HG03565 (cell line): ENCODE measurements at regions not wholly inside any gene's neighbourhood (a gene's known extent, or its start where the extent isn't known, plus 50 kb on each side); places are given as distances from the start of the nearest gene placed in this dataset.

ENCODE experiments used
- ATAC-seq: cut with Tn5 transposase; IDR thresholded peaks from one replicate; pipeline ENCODE4 v1.9.1; 2021; ENCODE audit warnings: mild to moderate bottlenecking, moderate library complexity; ENCODE audit not compliant: unreplicated experiment

- no peak for ATAC-seq
Observed at GRCh38 chr11:90822996-90823395, 600.1 kb upstream of the CHORDC1 start.

GRCh38 chr11:90818196-90818745, 595.4 kb upstream of the CHORDC1 start:
- no peak for ATAC-seq

DNA sequence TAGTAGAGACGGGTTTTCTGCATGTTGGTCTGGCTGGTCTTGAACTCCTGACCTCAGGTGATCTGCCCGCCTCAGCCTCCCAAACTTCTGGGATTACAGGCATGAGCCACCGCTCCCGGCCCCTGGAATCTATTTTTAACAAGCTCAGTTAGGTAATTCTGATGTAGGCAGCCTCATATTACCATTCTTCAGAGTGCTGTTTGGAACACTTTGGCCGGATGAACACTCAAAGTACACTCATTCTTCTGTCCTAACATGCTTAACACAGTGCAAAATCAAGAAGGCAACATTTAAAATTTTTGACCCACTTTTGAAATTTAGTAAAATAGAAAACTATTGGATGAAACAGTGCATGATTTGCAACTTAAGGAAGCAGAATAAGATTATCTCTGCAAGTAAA, 586.7 kb upstream of the CHORDC1 start:
- ATAC-seq = no peak

- ATAC-seq = no peak
Observed at GRCh38 chr11:90805172-90805571, 582.3 kb upstream of the CHORDC1 start.

DNA sequence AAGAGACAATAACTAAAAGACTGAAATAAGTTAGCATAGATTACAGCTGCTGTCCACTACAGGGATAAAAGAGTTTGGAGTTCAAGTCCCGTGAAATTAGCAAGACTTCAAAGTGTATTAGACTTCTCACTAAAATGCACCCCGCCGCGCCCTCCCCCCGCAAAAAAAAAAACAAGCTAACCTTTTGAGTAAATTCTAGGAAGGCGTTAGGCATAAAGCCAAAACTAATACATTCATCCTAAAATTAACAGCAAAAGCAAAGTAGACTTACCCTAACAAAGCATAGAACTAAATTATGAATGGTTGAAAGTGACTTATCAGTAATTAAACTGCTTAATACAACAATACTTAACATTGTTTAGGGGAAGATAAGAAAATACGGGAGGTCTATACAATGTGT, 581.0 kb upstream of the CHORDC1 start:
- ATAC-seq = no peak

- no peak for ATAC-seq
Observed at GRCh38 chr11:90803366-90803765, 580.5 kb upstream of the CHORDC1 start.

DNA sequence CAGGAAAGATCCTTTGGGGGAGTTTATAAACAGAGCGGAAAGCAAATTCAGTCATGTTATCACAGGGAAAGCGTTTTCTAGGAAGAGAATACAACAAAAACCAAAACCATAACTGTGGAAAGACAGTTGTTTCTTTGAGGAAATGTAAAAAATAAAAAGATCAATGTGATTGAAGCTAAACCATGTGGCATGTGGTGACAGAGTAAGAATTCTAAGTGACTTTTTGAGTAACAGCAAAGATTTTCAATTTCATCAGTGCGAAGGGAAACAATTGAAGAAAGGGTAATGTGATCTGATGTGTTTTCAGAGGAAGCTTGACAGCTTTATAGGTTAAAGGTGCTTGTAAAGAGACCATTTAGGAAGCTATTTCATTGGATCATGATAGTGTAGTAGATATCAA, 575.9 kb upstream of the CHORDC1 start:
- no peak for ATAC-seq

GRCh38 chr11:90795746-90796145, 572.9 kb upstream of the CHORDC1 start:
- no peak for ATAC-seq

DNA sequence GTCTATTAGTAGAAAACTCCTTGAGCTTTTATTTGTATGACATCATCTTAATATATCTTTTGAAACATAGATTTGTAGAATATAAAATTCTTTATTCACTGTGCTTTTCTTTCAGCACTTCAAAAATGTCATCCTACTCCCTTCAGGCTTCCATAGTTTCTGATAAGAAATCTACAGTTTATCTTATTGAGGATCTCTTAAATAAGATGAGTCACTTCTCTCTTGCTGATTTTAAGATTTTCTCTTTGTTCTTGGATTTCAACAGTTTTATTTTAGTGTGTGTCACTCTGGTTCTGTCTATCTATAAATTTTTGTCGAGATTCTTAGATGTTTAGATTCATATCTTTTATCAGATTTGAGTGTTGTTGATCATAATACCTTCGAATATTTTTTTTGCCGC, 566.1 kb upstream of the CHORDC1 start:
- ATAC-seq = no peak

- no peak for ATAC-seq
Observed at GRCh38 chr11:90784241-90784814, 561.5 kb upstream of the CHORDC1 start.

DNA sequence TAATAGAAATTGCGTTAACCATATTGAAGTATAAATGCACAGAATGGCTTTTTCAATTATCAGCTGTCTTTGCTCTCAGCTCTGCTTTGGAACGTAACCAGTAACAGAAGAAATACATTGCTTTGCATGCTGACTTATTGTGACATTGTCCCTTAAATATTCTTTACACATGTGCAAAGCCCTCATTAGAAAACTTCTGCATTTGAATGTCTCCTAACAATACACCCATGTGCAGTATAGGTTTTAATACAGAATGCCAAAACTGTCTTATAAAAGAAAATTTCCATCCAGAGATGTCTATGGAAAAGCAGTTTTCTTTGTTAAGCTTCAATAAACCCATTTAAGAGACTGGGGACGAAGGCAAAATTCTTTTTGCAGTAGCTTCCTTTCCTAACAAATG, 560.3 kb upstream of the CHORDC1 start:
- ATAC-seq = no peak

GRCh38 chr11:90779098-90779497, 556.2 kb upstream of the CHORDC1 start:
- ATAC-seq = no peak

DNA sequence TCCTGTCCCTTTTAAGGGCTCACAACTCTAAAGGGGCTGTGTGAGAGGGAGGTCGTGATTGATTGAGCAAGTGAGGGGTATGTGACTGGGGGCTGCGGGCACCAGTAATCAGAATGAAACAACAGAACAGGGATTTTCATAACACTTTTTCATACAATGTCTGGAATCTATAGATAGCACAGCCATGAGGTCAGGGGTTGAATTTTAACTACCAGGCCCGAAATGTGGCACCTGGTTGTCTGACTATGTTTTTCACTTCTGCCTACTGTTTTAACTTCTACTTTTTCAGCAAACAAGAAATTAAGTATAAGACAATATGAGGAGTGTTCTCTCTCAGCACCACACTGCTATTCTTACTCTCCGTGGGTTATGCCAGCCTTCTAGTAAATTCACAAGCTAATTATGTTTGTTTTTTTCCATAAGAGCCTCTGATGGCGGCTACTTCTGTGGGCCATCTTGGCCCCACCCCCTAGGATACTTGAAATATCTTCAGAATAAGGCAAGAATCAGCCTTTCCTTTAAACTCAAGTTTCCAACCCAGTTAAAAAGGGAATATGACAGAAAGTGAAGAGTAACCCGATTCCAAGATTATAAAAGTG, 552.8 kb upstream of the CHORDC1 start:
- ATAC-seq = no peak

DNA sequence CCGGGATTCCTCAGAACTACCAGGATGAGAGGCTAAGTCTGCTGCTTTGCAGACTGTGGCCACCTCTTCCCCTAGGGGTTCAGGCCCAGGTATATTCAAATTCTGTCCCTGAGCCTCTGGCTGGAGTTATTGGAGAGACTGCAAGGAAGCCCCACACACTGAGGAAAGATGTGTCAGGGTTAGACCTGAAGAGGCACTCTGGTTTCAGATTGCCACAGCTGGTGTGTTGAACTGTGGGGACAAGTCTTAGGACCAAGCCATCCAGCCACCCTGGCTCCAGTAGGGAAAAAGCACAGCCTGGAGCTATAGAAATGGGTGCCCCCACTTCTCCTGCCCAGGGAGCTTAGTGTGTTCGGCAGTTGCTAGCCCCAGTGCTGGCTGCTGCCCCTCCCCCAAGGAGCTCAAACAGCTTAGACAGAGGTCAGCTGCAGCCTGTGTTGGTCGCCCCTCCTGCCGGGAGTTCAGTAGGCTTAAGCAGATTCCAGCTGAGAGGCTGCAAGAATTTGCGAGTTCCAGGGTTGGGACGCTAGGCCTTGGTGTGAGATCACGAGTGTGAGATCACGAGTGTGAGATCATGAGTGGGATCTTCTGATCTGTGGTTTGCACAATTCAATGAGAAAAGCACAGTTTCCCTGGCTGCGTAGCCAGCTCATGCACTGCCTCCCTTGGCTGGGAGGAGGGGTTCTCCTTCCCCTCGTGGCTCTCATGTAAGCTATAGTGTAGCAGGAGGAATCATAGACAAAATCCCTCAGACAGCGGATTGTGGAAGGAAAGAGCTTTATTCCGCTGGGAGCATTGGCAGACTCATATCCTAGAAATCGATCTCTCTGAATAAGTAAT, 552.1 kb upstream of the CHORDC1 start:
- ATAC-seq = no peak

DNA sequence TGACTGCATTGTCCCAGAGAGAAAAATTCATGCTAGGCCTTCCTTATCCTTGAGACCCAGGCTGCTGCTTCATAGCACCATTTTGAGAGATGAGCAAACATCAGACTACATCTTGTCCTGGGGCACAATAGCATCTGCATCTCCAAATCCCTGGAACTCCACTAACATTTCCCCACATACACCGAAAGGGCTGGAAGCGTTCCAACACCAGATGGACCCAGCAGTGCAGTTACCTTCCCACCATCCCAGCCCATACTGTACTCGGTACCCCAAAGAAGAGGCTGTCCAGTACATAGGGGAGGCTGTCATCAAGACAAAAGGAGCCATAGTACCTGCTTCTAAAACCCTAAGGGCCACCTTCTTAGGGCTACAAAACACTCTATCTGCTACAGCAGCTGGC, 547.2 kb upstream of the CHORDC1 start:
- ATAC-seq = no peak

DNA sequence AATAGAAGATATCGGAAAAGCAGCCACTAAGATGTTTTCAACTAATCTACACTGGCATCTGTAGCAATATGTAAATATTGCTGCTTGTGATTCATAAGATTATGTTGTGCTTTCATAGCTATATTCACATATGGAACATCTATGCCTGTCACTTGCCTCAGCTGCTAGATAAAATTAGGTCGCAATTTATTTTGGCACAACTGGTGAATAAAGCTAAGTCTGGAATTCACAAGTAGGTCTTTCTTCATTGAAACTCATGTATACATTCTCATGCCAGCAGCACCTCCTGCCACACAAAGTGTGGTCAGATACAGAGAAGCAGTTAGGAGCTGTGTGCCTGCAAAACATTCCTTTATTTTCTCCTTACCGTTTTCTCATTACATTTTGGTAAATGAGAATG, 543.3 kb upstream of the CHORDC1 start:
- no peak for ATAC-seq

DNA sequence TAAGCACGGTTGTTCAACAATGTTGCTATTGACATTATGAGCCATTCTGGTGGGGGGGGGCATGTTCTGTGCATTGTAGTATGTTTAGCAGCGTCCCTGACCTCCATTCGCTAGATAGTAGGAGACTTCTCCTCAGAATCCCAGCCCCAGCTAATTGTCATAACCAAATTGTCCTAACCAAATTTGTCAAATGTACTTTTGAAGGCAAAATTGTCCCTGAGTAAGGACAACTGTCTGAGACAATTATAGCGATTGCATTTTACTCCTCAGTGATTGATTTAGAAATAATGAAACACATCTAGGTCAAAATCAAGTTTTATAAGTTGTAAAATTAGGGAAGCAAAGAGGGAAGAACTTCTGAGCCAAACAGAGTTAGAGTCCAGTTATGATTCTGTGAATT, 541.8 kb upstream of the CHORDC1 start:
- no peak for ATAC-seq

DNA sequence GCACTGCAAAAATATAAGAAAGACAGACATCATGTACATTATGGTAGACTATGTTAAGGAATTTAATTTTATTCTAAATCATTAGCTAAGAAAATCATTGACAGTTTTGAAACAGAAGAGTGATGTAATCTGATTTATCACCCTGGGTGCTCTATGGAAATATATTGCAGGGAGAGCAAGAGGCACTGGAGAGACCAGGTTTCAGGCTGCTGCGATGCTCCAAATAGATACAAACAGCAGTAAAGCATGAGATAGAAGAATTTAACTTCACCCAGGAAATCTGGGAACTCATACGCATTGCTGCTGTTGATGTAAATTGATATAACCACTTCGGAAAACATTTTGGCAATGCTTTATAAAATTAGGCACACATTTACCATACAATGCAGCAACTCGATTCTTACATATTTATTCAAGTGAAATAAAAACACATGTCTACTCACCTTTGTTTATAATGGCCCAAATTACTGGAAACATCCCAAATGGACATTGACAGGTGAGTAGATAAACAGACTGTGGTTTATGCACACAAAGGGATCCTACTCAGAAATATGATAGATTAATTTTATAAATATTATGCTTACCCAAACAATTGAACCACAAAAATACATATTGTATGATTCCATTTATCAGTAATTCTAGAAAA, 535.1 kb upstream of the CHORDC1 start:
- no peak for ATAC-seq

DNA sequence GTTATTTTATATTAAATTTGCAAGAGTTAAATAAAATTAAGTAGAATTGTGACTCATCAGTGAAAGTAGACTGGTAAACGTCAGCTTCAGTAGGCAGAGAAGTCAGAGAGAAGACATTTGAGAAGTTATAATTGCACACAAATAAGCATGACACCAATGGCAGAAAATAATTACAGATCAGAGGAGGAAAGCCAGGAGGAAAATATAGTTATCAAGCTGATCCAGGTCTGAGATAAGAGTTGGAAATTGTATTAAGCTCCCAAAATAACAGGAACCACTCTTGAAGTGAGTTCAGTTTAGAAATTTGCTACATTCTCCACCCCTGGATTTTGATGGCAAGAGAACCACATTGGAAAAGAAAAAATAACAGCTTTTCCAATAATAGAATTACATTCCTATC, 533.8 kb upstream of the CHORDC1 start:
- no peak for ATAC-seq

GRCh38 chr11:90753546-90753945, 530.7 kb upstream of the CHORDC1 start:
- ATAC-seq = no peak

DNA sequence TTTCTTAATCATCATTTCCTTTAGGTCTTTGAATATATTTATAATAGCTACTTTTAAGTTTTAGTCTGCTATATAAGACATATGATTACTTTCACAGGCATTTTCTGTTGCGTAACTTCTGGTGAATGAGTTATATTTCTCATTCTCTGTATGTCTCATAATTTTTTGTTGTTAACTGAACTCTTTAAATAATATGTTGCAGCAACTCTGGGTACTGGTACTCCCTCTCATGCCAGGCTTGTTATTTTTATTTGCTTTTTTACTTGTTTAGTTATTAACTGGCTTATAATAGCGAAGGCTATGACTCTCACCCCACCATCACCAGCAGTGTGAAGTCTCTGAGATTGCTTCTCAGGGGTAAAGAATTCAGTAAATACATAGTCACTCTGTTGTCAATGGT, 524.2 kb upstream of the CHORDC1 start:
- ATAC-seq = no peak

DNA sequence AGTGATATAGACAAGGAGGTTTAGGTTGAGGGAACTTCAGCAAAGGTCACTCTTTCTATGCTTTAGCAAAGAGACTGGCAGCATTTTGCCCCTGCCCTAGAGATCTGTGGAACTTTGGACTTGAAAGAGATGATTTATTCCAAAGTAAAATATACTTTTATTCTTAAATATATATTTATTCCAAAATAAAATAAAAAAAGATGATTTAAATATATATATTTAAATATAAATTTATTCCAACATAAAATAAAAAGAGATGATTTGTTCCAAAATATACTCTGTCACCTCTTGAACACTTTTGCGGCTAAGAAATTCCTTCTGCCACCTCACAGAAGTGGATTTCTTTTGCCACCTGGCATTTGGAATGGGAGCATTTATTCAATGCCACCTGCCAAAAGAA, 521.3 kb upstream of the CHORDC1 start:
- ATAC-seq = no peak
